ENCODE measurements at regions not wholly inside any gene's neighbourhood (a gene's known extent, or its start where the extent isn't known, plus 50 kb on each side); places are given as distances from the start of the nearest gene placed in this dataset.

DNA sequence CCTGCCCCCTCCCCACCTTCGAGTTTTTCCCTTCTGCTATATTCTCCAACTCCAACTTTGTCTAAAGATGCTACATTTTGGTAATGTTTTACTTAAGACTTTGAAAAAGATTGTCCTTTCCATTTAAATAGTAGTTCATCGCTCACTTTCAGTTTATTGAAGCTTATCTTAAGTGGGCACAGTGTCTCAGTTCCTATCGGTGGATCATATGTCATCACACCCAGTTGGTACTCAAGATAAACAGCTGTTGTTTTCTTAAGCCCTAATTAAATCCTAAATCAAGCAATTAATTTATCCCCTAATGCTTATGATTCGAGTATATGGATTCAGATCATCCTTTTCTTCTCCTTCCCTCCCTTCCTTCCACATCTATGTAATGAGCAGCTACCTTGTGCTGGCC is 210.7 kb downstream of the TLE3 start:
- TF ChIP-seq ELF4 (IDR thresholded peaks at IDR 0.05) (no peak), CTBP1 (IDR thresholded peaks at IDR 0.05; ENCODE audit: borderline replicate concordance) (no peak), ZNF384 (IDR thresholded peaks at IDR 0.05) (no peak), BHLHE40 (IDR thresholded peaks at IDR 0.05; ENCODE audit: borderline replicate concordance) (no peak), TARDBP (IDR thresholded peaks at IDR 0.05) (no peak), SUZ12 (IDR thresholded peaks at IDR 0.05) (no peak), FOXM1 (IDR thresholded peaks at IDR 0.05; ENCODE audit: borderline replicate concordance) (no peak), ARNT (IDR thresholded peaks at IDR 0.05) (no peak), SP1 (IDR thresholded peaks at IDR 0.05) (no peak), NFRKB (IDR thresholded peaks at IDR 0.05) (no peak), L3MBTL2 (conservative IDR thresholded peaks at IDR 0.05) (no peak), FOXK2 (IDR thresholded peaks at IDR 0.05) (no peak)

Measured in HEK293T (cell line).